Colonic mucosa (tissue), 4 donors: ENCODE measurements at regions not wholly inside any gene's neighbourhood (a gene's known extent, or its start where the extent isn't known, plus 50 kb on each side); places are given as distances from the start of the nearest gene placed in this dataset.

ENCODE experiments used
- DNase-seq: peaks from one replicate; pipeline ENCODE4 v3.0.0-alpha.2; 2020
- H3K27ac ChIP-seq: fragments of 200-600 bp; one replicate; pipeline ENCODE4 v1.8.0; 2021
- H3K27me3 ChIP-seq: fragments of 200-600 bp; one replicate; pipeline ENCODE4 v1.8.0; 2021
- H3K36me3 ChIP-seq: fragments of 200-600 bp; one replicate; pipeline ENCODE4 v1.8.0; 2021
- H3K4me1 ChIP-seq: fragments of 200-600 bp; one replicate; pipeline ENCODE4 v1.8.0; 2021; ENCODE audit warnings: mild to moderate bottlenecking
- H3K4me3 ChIP-seq: fragments of 200-600 bp; one replicate; pipeline ENCODE4 v1.8.0; 2021
- H3K9ac ChIP-seq, 2 donors: one replicate each; pipeline ENCODE4 v1.7.0; 2013; ENCODE audit warnings: control low read depth in 2 of 2, low read depth in 2 of 2, low read length in 2 of 2
- H3K9me3 ChIP-seq: fragments of 200-600 bp; one replicate; pipeline ENCODE4 v1.8.0; 2021
- CTCF ChIP-seq: fragments of 200-600 bp; IDR thresholded peaks from one replicate; pipeline ENCODE4 v1.8.0; 2022; ENCODE audit warnings: antibody characterized with exemption, mild to moderate bottlenecking
- intact Hi-C: fragments of 100-400 bp; cut with DNase I; formaldehyde crosslinking; loops from one replicate; pipeline ENCODE4 v1.14.1; 2022
- donor health status: healthy.
- donor health status: DM: no; HTN: no; CAD: no.
- donor health status: DM: no; HTN: no; CAD: no.

GRCh38 chr4:3372264-3372932, 69.4 kb upstream of the HGFAC start:
- Histone ChIP-seq H3K9ac (no peak overlapping the region), H3K27ac (no peak overlapping the region), H3K36me3 (no peaks in the 10 kb centered on the region), H3K27me3 (no peaks in the 10 kb centered on the region), H3K4me3 (no peak overlapping the region), H3K4me1 (no peaks in the 10 kb centered on the region), H3K9me3 (no peaks in the 10 kb centered on the region)
- no peak for DNase-seq
- TF ChIP-seq CTCF: no peak
- intact Hi-C loops: no loop called here

- H3K9me3 ChIP-seq: no peaks in the 10 kb centered on the region
- no peak for TF ChIP-seq CTCF
- peak; percentile 38 for DNase-seq
- H3K27ac ChIP-seq: no peak overlapping the region
- H3K9ac ChIP-seq: no peak overlapping the region
- H3K36me3 ChIP-seq: no peaks in the 10 kb centered on the region
- H3K4me3 ChIP-seq: no peak overlapping the region
- intact Hi-C loops: no loop called here
- no peaks in the 10 kb centered on the region for H3K27me3 ChIP-seq
- no peaks in the 10 kb centered on the region for H3K4me1 ChIP-seq
Observed at GRCh38 chr4:3372933-3373465, 68.8 kb upstream of the HGFAC start.

GRCh38 chr4:3373468-3373867, 68.3 kb upstream of the HGFAC start:
- Histone ChIP-seq H3K4me3 (no peak overlapping the region), H3K9ac (no peak overlapping the region), H3K9me3 (no peaks in the 10 kb centered on the region), H3K27me3 (no peaks in the 10 kb centered on the region), H3K27ac (no peak overlapping the region), H3K4me1 (no peaks in the 10 kb centered on the region), H3K36me3 (no peaks in the 10 kb centered on the region)
- intact Hi-C loops: no loop called here
- DNase-seq: no peak
- TF ChIP-seq CTCF: no peak

GRCh38 chr4:3374011-3374645, 67.6 kb upstream of the HGFAC start:
- Histone ChIP-seq H3K27me3 (no peaks in the 10 kb centered on the region), H3K4me1 (no peaks in the 10 kb centered on the region), H3K9ac (no peak overlapping the region), H3K9me3 (no peaks in the 10 kb centered on the region), H3K4me3 (no peak overlapping the region), H3K36me3 (no peaks in the 10 kb centered on the region), H3K27ac (no peak overlapping the region)
- no peak for DNase-seq
- intact Hi-C loops: no loop called here
- no peak for TF ChIP-seq CTCF

- Histone ChIP-seq H3K36me3 (no peaks in the 10 kb centered on the region), H3K4me3 (no peak overlapping the region)
Observed at GRCh38 chr4:3374667-3375066, 67.1 kb upstream of the HGFAC start.

More at GRCh38 chr4:3374667-3375066, 67.1 kb upstream of the HGFAC start:
- no peak overlapping the region for H3K9ac ChIP-seq
- H3K27ac ChIP-seq: no peak overlapping the region
- DNase-seq: no peak
- intact Hi-C loops: no loop called here
- TF ChIP-seq CTCF: no peak
- H3K27me3 ChIP-seq: no peaks in the 10 kb centered on the region
- H3K4me1 ChIP-seq: no peaks in the 10 kb centered on the region
- H3K9me3 ChIP-seq: no peaks in the 10 kb centered on the region
